ENCODE measurements at regions not wholly inside any gene's neighbourhood (a gene's known extent, or its start where the extent isn't known, plus 50 kb on each side); places are given as distances from the start of the nearest gene placed in this dataset.

DNA sequence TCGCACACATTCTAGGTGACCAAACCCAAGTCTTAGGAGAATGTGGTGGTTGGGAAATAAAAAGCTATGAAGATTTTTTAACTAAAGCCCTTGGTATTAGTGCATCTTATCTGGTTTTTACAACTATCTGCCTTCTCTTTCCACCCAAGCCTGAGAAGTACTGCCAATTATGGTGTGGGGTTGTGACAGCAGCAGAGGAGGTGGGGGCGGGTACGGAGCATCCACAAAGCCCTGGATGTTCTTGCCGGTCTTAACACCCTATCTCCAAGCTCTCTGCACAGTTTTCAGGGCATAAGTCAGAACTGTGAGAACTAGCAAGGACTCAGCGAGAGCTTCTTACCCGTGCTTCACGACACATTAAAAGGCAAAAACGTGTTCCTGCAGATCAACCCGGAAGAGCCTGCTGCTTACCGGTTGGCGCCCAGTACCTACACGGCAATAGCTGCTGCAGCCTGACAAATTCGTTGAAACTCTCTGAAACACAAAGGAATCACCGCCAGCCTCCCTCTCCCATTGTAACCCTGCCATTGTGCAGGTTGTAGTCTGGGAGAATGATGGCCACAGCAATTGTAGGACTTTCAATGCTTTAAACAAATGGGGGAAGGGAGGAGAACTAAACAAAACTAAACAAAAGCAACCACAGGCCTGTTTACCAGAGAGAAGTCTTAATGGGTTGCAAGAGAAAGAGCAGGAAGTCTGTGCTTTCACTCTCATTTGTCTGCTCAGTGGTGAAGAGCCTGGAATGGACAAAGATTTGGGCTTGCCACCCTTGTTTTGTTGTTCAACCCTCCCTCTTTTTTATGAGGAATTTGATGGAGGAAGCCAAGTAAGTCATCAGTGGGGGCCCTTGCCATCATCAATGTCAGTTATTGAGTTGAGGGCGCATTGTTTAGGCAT lies 461.0 kb upstream of the JARID2 start:
- no peak for DNase-seq

DNA sequence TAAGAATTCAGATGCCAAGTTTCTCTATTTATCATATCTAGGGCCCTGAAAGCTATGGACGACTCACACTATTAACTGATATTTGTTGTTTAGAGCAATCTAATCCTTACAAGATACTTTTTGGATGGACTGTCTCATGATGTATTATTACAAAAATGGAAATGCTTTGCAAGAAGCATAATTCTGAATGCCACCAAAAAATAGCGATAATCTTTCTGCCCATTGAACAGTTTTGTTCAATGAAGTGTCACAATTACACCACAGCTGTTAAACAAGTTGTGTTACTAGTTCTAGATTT lies 460.4 kb upstream of the JARID2 start:
- DNase-seq: no peak

DNA sequence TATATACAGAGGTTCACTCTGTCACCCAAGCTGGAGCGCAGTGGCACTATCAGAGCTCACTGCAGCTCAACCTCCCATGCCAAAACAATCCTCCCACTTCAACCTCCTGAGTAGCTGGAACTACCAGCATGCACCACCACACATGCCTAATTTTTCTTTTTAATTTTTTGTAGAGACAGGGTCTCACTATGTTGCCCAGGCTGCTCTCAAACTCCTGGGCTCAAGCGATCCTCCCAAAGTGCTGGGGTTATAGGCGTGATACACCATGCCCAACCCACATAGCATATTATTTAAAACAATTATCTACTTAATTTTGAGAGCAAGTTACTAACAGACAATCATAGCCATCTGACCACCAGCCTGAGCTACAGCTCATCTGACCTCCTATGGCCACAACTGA lies 459.9 kb upstream of the JARID2 start:
- no peak for DNase-seq

DNA sequence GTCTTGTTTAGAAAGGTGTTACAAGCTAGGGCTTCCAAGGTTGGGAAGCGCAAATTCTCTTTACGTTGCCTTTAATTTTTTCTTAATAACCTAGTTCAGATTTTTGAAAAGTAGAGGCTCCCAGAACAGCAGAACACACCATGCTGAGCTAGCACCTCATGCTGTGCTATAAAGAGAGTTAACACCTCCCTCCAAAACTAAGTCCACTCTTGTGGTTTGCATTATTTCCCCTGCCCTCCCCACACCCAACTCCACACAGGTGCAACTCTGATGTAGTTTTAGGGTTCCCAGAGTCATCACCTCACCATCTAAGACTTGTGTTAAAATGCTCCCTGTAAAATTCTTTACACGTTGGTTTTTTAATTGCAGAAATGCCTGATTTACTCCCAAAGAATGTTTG lies 459.4 kb upstream of the JARID2 start:
- no peak for DNase-seq

DNA sequence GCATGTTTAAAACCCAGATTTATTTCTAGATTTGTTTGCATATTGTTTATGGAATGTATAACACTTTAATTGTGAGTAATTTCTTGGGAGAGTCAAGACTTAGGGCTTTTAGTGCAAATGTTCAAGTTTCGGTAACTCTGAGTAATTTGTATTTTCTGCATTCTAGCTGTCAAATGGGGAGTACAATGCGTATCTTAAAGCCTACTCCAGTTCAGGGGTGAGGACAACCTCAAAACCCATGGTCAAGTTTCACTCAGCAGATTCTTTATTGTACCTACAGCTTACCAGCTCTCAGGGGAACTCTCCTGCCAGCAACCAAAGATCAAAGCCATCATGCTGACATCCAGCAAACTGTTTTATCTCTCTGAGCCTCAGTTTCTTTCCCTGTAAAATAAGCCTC lies 458.6 kb upstream of the JARID2 start:
- DNase-seq: no peak

DNA sequence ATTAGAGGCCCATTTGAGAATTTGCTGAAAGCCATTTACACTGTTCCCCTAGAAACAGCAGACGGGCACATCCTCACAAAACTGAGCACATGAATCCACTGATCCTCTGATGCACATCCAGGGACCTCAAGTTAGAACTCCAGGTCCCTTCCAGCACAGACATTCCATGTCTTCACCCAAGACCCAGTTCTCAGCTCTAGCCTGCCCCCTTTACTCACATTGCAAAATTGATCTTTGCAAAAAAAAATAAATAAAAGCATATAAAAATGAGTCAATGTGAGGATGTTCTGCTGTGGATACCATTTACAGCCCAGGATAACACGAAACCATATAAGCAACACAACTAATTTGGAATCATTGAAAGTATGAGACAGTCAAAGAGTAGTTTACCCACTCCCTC lies 458.2 kb upstream of the JARID2 start:
- DNase-seq: no peak

DNA sequence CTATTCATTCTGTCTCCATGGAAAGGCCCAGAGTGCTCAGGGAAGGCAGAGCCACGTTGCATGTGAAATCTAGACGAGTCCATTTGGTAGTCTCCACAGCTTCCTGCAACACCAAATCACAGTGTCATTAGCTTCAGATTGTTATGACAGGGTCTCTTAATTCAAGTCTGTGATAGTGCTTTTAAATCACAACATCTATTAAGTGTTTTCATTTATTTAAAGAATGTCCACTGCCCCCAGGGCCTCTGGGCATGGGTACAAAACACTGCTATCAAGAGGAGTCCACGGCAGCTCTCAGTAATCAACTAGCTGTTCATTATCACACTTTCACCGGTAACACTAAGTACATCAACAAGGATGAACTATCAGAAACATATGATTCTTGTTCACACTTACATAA lies 455.9 kb upstream of the JARID2 start:
- DNase-seq: no peak

DNA sequence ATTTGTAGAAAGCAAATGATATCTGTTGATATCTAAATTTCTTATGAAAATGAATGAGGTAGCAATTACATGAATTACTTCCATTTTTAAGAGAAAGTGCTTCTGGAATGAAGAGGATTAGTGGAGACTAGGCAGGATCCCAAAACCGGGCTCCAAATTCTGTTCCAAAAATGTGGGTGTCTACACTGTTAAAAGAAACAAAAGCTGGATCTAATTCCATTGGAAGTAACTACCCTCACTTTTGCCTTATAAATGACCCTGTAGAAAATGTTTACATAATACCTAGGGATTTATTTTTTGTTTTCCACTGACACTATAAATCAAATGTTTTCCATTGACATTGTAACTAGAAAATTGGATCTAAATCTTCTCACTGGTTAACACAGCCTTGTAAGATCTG lies 454.9 kb upstream of the JARID2 start:
- no peak for DNase-seq

DNA sequence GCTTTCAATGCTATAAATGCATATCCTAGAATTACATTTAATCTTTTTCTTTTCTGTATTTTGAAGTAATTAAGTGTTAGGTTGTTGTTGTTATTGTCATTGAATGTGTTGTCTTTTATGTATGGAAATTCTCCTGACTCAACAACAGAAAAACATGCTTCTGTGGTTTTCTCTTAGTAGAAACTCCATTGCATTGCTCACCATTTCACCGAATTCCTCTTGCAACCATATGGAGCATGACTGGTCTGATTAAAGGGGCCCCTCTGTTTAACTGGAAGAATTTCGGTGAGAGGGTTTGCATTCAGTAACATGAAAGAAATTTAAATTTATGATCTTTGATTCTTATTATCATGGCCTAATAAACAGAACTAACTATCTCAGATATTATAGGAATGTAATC lies 454.3 kb upstream of the JARID2 start:
- DNase-seq: no peak

DNA sequence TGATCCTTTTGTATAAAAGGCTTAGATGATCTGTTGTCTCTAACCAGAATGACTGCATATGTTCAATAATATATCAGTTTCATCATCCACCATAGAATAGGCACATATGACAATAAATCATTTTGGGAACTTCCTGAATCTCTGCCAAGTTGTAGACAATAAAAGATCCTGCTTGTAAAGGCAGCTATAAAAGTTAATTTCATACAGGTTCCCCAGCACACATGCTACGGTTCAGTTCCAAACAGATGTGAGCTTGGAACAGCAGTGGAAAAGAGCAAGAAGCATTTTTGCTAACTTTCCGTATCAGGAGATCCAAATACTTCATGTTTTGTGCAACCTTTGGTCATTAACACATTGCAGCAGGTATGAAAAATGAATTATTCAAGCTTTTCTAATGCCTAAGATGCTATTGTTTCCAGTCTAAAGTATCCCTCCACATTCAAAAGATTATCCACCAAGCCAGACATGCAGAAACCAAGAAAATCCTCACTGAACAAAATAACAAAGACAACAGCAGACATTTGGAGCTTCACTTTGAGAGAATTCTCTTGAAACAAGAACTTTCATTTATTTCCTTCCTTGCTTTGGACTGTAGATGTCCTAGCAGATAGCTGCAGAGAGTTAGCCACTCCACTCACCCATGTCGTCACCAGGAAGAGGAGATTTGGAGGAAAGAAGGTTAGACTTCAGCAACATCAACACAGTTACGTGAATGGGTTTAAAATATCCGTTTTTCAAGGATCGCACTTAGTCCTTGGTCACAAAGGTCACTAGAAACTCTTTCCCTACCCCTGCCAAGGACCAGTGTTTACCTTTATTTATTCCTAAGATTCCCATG lies 453.5 kb upstream of the JARID2 start:
- DNase-seq: no peak

DNA sequence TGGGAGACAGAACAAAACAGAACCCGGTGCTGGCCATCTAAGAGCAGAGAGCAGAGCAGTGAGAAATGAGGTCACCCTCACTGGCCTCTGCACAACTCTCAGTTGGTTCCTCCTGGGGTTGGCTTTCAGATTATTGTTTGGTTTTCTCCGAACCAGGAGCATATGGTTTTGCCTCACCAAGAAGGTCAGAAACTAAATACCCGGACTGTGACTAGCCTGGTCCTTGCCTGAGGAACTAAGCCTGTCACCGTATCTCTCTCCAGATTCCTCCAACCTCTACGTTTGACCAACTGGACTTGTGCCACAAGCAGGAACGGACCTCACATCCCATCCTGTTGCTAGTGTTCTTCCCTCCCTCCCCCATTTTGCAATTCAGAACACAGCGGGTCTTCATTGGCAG lies 450.4 kb upstream of the JARID2 start:
- DNase-seq: no peak

DNA sequence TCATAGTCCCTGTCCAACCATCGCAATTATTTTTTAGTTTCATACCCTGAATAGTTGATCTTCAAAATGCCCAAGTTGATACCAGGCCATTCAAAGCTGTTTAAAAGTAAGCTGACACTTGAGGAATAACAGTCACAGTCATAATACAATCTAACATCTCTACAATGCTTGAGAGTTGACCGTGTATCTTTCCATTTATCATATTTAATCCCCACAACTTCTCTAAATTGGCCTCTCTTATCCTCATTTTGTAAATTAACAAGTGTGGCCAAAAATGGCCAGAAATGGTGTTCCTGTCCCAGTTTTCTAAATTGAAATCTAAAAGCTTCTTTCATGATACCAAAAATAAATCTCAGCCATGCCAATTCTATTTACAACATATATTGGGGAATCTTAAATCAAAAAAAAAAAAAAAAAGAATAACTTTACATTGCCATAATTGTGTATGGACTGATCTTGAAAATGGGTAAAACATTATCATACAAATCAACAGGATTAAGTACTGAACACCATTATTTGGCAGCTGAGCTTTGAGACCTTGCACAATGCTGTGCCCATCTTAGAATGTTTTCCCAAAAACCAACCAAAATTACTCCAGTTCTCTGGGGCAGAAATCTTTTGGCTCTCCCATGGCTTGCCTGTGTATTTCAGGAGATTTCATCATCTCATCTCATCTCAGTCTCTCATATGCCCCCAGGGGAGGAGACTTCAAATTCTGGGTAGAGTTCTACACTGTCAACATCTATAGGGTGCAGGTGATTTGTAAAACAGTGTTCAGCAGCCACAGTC lies 448.7 kb upstream of the JARID2 start:
- DNase-seq: no peak

DNA sequence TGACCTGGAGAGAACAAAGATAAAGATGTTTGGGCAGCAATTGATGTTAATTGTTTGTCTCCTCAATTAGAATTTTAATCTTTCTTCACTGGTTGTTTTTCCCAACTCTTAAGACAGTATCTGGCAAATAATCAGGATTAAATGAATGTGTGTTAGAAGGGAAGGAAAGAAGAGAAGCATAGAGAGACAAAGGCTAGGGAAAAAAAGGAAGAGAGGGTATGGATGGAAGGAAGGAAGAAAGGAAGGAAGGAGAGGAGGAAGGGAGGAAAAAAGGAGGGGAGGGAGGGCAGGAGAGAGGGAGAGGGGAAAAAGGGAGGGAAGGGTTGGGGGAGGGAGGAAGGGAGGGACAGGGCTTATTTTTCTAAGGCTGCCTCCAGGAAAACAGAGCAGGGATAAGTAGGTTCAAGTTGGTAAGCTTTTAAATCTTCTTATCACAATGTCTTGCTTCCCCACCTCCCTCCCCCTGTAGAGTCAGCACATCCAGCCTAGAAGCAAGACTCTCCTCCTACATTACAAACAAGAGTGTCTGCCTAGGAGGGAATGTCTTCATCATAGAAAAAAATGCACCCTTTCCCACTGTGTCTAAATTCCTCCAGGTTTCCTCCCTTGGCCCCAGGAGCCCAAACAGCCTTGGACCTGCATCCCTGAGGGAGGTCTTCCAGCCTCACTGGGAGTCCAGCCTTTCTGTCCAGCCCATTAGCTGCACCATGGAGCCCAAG lies 447.8 kb upstream of the JARID2 start:
- no peak for DNase-seq

DNA sequence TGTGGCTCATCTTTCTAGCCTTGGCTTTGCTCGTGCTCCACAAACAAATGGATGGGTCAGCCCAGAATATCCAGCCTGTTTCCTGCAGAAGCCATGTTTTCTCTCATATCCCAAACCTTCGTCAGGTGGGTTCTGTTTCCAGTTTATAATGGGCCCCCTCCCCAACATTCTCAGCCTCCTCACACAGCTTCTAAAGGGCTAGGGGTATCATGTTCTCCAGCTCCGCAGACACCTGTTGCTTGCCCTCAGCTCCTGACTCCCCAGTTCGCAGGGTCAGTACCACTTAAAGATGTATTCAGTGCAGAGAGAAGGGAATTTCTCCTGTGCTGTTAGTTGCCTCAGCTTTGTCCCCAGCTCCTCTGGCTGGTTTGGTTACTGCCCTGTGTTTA lies 447.3 kb upstream of the JARID2 start:
- no peak for DNase-seq

DNA sequence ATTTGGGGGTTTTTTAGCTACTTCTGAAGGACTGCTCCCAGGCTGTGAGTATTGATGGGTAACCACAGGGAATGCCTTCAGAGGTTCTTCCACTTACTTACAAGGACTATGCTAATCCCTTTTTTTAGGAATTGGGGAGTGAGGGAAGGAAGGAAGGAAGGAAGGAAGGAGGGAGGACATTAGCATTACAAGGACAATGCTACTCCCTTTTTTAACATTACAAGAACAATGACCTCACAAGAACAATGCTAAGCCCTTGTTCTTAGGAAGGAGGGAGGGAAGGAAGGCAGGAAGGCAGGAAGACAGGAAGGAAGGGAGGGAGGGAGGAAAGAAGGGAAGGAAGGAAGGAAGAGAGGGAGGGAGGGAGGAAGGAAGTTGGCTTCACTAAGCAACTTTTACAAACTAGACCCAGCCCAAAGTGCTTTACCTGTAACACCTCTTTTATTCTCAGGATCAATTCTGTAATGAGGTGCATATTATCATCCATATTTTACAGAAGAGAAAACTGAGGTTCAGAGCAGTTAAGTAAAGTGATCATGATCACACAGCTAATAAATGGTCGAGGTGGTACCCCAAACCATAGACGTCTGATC lies 446.8 kb upstream of the JARID2 start:
- DNase-seq: no peak

DNA sequence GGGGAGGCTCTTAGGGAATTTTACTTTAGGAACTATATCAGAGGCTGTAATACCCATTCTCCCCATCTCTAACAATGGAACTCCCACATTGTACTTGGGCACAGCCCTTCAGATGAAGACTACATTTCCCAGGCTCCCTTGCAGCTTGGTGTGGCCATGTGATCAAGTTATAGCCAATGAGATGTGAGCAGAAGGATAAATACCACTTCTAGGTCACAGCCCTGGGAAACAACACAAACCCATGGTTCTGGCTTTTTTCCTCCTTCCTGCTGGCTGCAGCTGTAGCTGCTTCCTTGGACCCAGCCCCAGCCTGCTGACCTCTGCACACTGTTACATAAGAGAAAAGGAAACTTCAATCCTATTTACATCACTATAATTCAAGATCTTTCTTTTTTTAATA lies 445.9 kb upstream of the JARID2 start:
- no peak for DNase-seq

DNA sequence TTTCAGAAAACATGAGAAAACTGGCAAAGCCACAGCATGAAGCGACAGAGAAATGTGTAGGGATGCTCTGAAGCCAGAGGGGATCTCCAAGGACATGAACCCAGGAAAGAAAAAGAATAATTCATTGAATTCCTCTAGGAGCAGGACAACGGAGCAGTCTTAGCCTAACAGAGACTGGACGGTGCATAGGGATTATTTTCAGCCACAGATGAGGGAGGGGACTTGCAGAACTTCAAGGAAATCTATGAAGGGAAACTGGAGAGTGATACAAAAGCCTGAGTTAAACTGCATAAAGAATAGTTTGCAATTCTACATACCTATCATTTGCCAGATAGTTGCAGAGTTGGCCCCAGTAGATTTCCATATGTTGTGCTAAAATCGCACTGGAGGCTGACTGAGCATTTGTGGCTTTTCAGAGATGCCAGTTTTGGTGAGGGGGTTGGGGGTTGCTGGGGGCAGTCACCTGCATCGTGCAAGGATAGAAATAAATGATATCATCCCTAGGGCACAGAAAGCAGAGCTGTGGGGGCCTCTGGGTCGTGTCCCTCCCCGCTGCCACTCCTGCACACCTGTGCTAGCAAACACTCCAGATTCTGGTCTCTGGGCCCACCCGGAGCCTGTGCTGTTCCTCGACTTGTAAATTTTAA lies 443.2 kb upstream of the JARID2 start:
- no peak for DNase-seq

DNA sequence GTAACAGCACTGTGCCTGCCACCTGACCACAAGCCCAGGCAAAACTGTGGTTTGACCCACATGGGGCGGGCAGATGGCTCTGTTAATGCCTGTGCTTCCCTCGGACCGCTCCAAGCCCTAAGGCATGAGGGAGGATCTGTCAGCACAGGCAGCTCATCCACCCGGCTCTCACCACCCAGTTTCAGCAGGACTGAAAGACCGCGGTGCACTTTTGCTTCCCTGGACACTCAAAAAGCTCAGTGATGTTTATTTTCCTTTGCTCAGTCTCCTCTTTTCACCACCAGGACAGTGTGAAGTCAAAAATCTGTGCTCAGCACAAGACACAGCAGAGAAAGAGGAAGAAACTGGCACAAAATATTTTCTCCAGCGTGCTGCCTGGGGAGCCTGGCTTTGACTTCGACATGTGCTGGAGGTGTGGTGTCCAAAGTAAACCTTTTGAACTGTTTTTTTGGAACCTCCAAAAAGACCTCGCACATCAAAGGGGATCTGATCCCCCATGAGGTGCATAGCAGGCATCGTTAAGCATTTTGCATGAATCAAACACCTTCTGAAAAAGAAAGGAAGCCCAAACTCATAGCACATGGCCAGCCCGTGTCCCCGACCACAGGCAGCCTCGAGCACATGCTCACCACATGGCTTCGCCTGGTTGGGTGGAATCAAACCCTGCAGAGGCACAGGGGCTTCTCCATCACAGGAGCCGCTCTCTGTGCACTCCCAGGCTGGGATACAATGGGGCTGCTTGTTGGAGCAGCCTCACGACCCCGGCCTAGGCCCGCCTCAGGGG lies 441.7 kb upstream of the JARID2 start:
- DNase-seq: no peak

DNA sequence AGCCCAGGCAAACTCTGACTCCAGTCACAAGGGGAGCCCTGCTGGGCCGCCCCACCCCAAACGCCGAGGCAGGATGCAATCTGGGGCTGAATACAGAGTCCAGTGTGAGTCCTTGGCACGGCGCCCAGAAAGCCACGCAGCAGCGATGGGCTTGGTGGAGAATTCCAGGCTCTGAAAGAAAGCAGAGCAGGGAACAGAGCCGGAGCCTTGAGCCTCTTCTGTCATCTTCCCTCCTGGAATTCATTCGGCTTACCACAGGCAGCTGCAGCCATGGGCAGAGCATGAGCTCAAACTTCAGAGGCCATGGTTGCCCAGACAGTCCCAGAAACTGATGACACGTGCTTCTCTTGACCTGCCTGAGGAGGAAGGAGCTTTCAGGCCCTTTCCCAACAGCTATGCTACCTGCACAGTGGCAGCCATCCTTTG lies 441.1 kb upstream of the JARID2 start:
- peak; percentile 6 to 46 for DNase-seq

DNA sequence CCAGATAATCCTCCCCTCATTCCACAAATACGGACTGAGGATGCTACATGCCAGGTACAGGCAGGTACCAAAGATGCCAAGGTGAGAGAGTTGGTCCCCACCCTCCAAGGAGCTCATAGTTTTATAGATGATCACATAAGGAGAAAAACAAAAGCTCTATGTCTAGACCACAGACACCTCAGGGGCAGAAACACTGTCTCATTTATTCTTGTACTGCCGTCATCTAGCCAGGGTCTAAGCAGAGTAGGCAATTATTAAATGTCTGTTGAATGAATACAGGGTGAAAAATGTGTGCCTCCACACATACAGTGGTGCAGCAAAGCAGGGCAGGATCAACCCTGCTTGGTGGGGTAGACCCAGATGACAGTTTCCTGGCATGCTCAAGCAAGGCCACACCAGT lies 439.8 kb upstream of the JARID2 start:
- no peak for DNase-seq

DNA sequence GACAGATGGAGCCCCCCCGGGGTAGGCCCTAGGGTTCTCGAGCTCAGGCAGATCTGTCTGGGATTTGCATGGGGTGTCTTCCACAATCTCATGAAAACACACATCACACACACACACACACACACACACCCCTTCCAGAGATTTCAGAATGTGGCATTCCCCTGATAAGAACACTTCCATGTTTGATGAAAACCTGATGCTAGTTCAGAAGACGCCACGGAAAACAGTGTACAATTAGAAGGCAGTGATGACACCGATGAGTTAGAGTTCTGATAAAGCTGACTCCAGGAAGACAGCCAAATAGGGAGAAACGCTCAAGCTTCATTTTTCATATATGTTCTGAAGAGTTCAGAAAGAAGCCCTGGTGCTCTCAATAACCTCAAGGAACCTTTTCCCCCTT lies 438.7 kb upstream of the JARID2 start:
- no peak for DNase-seq

Measured in SHP77 (cell line).